Keratinocyte (primary cell): ENCODE measurements at regions not wholly inside any gene's neighbourhood (a gene's known extent, or its start where the extent isn't known, plus 50 kb on each side); places are given as distances from the start of the nearest gene placed in this dataset.

Experiments
- EZH2 ChIP-seq: IDR thresholded peaks from one replicate; pipeline ENCODE4 v1.6.1; 2012; ENCODE audit warnings: inconsistent platforms, mild to moderate bottlenecking, low read length, moderate library complexity
- TF ChIP-seq, protein P1 (sequence below), 3 experiments: IDR thresholded peaks in 1 of 3; conservative IDR thresholded peaks in 1 of 3; optimal IDR thresholded peaks in 1 of 3; 2 replicates in 2 of 3; 3 replicates in 1 of 3; pipeline versions ENCODE3 to v1.5.1; 2011; ENCODE audit warnings: low read length in 3 of 3, mild to moderate bottlenecking in 3 of 3, moderate library complexity in 2 of 3, control low read depth in 1 of 3, inconsistent platforms in 1 of 3; ENCODE audit not compliant: insufficient read depth in 2 of 3; ENCODE audit errors: extremely low read depth in 1 of 3

DNA sequence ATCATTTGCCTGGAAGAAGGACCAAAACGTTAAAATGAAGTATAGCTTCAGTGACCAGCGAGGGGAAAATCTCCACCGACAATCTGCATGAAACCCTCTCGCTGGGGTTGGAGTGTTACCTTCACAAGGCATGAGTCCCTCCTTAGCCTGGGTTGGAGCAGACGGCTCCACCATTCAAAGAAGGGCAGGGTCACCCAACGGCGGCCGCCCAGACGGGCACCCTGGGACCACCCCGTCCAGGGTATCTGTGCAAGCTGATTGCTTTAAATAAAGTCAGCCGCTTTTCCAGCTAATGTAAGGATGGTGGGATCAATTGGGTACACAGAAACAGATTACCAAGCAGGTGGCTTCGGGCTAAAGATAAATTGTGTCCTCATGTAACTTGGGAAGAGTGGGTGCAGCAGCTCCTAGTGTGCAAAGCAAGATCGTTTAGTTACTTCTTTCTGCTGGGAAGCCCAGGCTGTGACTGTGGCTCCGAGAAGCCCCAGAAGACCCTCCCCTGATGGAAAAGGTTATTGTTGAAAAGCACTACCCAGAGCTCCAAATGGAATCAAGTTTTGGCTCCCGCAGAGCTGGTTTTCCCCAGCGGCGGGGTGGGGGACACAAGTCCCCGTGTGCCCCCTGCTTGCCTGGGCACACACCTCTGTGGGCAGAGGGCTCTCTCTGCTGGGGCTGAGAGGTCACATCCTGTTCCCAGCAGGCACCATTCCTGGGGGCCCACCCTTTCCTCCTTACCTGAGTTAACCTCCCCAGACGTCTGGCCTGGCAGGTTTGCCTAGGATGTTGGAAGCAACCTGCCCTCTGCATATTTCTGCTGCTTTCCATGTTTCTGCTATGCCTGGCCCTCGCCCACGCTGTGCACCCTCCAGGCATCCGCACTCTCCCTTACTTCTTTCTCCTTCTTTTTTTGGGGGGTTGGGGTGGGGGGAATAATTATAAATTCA, 318.6 kb upstream of the DIO3 start:
- TF ChIP-seq, protein P1, sequence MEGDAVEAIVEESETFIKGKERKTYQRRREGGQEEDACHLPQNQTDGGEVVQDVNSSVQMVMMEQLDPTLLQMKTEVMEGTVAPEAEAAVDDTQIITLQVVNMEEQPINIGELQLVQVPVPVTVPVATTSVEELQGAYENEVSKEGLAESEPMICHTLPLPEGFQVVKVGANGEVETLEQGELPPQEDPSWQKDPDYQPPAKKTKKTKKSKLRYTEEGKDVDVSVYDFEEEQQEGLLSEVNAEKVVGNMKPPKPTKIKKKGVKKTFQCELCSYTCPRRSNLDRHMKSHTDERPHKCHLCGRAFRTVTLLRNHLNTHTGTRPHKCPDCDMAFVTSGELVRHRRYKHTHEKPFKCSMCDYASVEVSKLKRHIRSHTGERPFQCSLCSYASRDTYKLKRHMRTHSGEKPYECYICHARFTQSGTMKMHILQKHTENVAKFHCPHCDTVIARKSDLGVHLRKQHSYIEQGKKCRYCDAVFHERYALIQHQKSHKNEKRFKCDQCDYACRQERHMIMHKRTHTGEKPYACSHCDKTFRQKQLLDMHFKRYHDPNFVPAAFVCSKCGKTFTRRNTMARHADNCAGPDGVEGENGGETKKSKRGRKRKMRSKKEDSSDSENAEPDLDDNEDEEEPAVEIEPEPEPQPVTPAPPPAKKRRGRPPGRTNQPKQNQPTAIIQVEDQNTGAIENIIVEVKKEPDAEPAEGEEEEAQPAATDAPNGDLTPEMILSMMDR (optimal IDR thresholded peaks at IDR 0.05 in 1 of 3, IDR thresholded peaks at IDR 0.05 in 1 of 3, conservative IDR thresholded peaks at IDR 0.05 in 1 of 3; ENCODE audit: extremely low read depth in 1 of 3, insufficient read depth in 2 of 3, low read length in 3 of 3) = no peak
- TF ChIP-seq EZH2 = no peak
